ENCODE measurements at regions not wholly inside any gene's neighbourhood (a gene's known extent, or its start where the extent isn't known, plus 50 kb on each side); places are given as distances from the start of the nearest gene placed in this dataset.

- H3K9me1 ChIP-seq (ENCODE audit: control insufficient read depth, extremely low read depth, insufficient read depth, low read length) = no peaks in the 10 kb centered on the region
- no peak overlapping the region for H3K4me3 ChIP-seq (ENCODE audit: control insufficient read depth in 2 of 3, extremely low read depth in 1 of 3, insufficient read depth in 2 of 3, low read depth in 1 of 3, low read length in 3 of 3)
- no peaks in the 10 kb centered on the region for H4K20me1 ChIP-seq (ENCODE audit: control insufficient read depth, extremely low read depth, insufficient read depth, low read length)
- no peaks in the 10 kb centered on the region for H3K79me2 ChIP-seq (ENCODE audit: control insufficient read depth, insufficient read depth, low read length)
- H3K9me3 ChIP-seq (ENCODE audit: control insufficient read depth, low read depth, low read length) = no peaks in the 10 kb centered on the region
- H3K36me3 ChIP-seq (ENCODE audit: control insufficient read depth in 2 of 2, extremely low read depth in 1 of 2, insufficient read depth in 2 of 2, low read length in 2 of 2) = no peaks in the 10 kb centered on the region
- H3K9ac ChIP-seq (ENCODE audit: control insufficient read depth, extremely low read depth, insufficient read depth, low read length) = no peak overlapping the region
- peaks cover 7% of the 10 kb centered on the region for H3K27me3 ChIP-seq (ENCODE audit: control insufficient read depth, extremely low read depth, insufficient read depth, low read length)
- dilution Hi-C loops (cut with MboI; ENCODE audit: extremely low pct_ligation_motif_present, low sequenced_read_pairs) = no loop called here
- FAIRE-seq (no peak), DNase-seq (ENCODE audit: low read depth, low spot score) (no peak)
- no peak overlapping the region for H2AFZ ChIP-seq (ENCODE audit: control insufficient read depth, low read length)
- no peak overlapping the region for H3K4me2 ChIP-seq (ENCODE audit: control insufficient read depth, extremely low read depth, insufficient read depth, low read depth, low read length)
- TF ChIP-seq EZH2 (IDR thresholded peaks at IDR 0.05; ENCODE audit: low read length) (no peak), CTCF (optimal IDR thresholded peaks at IDR 0.05 in 1 of 3, IDR thresholded peaks at IDR 0.05 in 1 of 3, conservative IDR thresholded peaks at IDR 0.05 in 1 of 3; ENCODE audit: extremely low read depth in 1 of 3, insufficient read depth in 2 of 3, low read length in 3 of 3) (no peak)
- no peak overlapping the region for H3K27ac ChIP-seq (ENCODE audit: control insufficient read depth, insufficient read depth, low read length)
- no peaks in the 10 kb centered on the region for H3K4me1 ChIP-seq (ENCODE audit: control insufficient read depth, extremely low read depth, insufficient read depth, low read length)
These were observed 399.1 kb downstream of the PPP1R2C start for GRCh38 chrX:42378857-42379256.

- H3K27me3 ChIP-seq (ENCODE audit: control insufficient read depth, extremely low read depth, insufficient read depth, low read length) = peaks cover 7% of the 10 kb centered on the region
- H3K4me3 ChIP-seq (ENCODE audit: control insufficient read depth in 2 of 3, extremely low read depth in 1 of 3, insufficient read depth in 2 of 3, low read depth in 1 of 3, low read length in 3 of 3) = no peak overlapping the region
- H3K36me3 ChIP-seq (ENCODE audit: control insufficient read depth in 2 of 2, extremely low read depth in 1 of 2, insufficient read depth in 2 of 2, low read length in 2 of 2) = no peaks in the 10 kb centered on the region
- dilution Hi-C loops (cut with MboI; ENCODE audit: extremely low pct_ligation_motif_present, low sequenced_read_pairs) = no loop called here
- DNase-seq (ENCODE audit: low read depth, low spot score) = no peak
- no peaks in the 10 kb centered on the region for H3K9me3 ChIP-seq (ENCODE audit: control insufficient read depth, low read depth, low read length)
- FAIRE-seq = no peak
- no peak overlapping the region for H3K4me2 ChIP-seq (ENCODE audit: control insufficient read depth, extremely low read depth, insufficient read depth, low read depth, low read length)
- no peak overlapping the region for H3K9ac ChIP-seq (ENCODE audit: control insufficient read depth, extremely low read depth, insufficient read depth, low read length)
- TF ChIP-seq EZH2 (IDR thresholded peaks at IDR 0.05; ENCODE audit: low read length) (no peak), CTCF (optimal IDR thresholded peaks at IDR 0.05 in 1 of 3, IDR thresholded peaks at IDR 0.05 in 1 of 3, conservative IDR thresholded peaks at IDR 0.05 in 1 of 3; ENCODE audit: extremely low read depth in 1 of 3, insufficient read depth in 2 of 3, low read length in 3 of 3) (no peak)
- no peaks in the 10 kb centered on the region for H3K4me1 ChIP-seq (ENCODE audit: control insufficient read depth, extremely low read depth, insufficient read depth, low read length)
- no peaks in the 10 kb centered on the region for H3K9me1 ChIP-seq (ENCODE audit: control insufficient read depth, extremely low read depth, insufficient read depth, low read length)
- H3K79me2 ChIP-seq (ENCODE audit: control insufficient read depth, insufficient read depth, low read length) = no peaks in the 10 kb centered on the region
- H4K20me1 ChIP-seq (ENCODE audit: control insufficient read depth, extremely low read depth, insufficient read depth, low read length) = no peaks in the 10 kb centered on the region
- no peak overlapping the region for H2AFZ ChIP-seq (ENCODE audit: control insufficient read depth, low read length)
- no peak overlapping the region for H3K27ac ChIP-seq (ENCODE audit: control insufficient read depth, insufficient read depth, low read length)
These were observed 402.9 kb downstream of the PPP1R2C start for GRCh38 chrX:42375086-42375485.

Data from keratinocyte (primary cell).